GM18502 (cell line): ENCODE measurements at regions not wholly inside any gene's neighbourhood (a gene's known extent, or its start where the extent isn't known, plus 50 kb on each side); places are given as distances from the start of the nearest gene placed in this dataset.

Source experiments
- ATAC-seq: cut with Tn5 transposase; IDR thresholded peaks from one replicate; pipeline ENCODE4 v1.9.1; 2021; ENCODE audit warnings: mild to moderate bottlenecking; ENCODE audit not compliant: unreplicated experiment, poor library complexity

DNA sequence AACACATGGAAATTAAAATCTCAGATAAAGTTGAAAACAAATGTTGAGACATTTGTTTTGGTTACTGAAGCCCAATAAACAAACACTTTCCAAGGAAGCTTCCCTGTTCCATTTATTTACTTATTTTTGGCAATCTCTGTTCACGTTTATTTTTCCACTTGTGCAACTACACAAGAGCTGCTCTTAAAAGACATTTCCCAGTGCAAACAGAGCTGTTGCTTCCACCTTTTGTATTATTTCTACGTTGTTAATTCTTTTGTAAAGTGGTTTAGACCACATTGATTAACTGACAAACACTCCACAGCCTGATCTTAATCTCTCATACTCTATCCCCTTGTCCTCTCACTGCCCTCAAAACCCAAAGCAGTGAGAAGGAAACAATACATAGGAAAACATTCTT is 757.6 kb downstream of the LIG4 start:
- no peak for ATAC-seq

DNA sequence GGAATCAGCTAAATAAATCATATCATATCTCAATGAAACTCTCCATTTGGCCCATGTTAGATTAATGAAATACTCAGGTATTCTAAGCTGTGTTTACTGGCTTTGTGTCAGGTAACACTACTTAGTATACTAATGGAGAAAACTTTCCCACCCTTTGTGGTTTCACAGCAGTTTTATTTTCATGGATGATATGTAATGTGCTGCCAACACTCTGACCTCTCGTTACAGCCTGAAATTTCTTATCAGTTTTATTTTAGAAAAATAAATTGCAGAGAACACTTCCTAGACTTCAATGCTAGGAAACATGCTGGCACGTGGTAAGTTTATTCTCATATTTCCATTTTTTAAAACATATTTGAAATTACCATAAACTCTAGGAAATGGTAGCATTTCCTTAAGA is 758.9 kb downstream of the LIG4 start:
- no peak for ATAC-seq

DNA sequence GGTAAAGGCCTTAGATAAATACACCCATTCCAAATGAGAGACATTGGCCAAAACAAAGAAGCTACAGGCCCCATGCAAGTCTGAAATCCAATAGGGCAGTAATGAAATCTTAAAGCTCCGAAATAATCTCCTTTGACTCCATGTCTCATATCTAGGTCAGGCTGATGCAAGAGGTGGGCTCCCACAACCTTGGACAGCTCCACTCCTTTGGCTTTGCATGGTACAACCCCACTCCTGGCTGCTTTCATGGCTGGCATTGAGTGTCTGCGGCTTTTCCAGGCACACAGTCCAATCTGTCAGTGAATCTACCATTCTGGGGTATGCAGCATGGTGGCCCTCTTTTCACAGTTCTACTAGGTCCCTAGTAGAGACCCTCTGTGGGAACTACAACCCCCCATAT is 762.5 kb downstream of the LIG4 start:
- ATAC-seq, result no peak

DNA sequence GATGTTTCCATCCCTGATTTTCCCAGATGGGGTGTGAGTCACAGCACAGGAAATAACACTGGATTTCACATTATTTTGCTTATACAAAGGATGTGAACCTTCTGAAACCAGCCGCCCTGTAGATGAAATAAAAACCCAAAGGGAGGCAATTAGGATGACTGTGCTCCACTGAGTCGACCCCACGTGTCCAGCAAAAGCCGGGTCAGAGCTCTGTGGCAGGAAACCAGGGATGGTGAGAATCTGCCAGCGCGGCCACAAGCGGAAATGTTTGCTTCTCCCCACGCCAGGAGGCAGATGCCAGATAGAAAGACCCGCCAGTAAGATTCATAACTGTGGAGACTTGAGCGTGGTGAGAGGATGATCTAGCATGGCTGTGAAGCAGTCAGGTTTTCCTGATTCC is 764.4 kb downstream of the LIG4 start:
- no peak for ATAC-seq

DNA sequence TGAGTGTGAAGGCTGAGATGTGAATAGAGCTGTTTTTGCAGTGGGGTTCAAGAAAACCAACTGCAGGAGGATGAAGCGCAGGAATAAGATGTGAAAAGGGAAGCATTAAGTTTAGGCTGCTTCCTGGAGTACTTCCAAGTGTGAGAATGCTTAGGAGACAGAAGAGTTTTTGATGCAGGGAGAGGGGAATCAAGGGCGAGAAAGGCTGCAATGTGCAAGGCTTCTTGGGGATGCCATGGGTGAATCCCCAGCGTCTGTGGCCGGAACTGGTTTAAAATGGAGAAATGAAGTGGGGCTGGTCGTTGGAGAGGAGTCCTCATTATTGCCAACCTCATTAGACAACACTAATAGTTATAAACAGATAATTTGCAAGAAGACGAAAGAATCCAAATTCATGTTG is 764.9 kb downstream of the LIG4 start:
- ATAC-seq, result no peak

DNA sequence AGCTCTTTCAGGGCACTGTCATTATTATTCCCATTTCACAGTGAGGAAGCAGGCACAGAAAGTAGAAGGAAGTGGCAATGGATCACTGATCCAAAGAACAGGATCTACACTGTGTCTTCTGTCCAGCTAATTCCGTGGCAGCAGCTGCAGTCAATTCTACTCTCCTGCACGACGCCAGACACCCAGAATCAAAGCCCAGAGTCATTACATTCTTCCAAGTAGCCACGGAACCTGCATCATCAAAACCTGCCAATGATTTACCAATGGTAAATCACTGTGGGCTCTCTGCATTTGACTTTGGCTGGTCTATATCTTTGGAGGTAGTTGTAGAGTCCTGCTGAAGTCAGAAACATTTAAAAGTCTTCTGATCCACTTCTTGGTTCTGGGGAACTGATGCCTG is 767.7 kb downstream of the LIG4 start:
- ATAC-seq, result no peak

DNA sequence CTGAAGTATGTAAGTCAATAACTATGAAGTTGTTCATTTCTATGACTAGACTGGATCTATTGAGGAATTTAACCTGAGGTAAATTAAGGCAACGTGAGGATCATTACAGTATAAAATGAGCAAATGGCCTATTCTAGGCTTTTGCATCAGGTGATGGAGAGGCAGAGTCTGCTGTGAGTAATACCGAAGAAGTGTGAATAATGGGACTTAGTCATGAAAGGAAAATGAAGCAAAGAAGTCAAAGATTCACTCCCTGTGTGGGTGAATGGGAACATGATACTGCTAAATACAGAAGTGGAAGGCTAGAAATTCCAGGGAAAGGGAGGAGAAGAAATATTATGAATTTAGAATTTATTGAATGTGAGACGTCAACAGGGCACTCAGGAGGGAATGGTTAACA is 774.1 kb downstream of the LIG4 start:
- no peak for ATAC-seq

DNA sequence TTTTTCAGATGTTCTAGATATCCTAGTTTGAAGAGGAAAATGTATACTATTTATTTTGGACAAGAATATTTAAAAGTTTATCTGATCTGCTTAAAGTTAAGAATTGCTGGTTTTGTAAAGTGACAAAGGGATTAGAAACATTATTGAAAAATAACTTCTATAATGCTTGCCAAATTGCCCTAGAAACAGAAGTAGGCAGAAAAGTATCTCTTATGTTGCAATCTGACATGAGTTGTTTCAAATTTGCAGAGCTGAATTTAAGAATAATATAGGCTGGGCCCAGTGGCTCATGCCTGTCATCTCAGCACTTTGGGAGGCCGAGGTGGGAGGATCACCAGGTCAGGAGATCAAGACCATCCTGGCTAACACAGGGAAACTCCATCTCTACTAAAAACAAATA is 777.1 kb downstream of the LIG4 start:
- no peak for ATAC-seq

DNA sequence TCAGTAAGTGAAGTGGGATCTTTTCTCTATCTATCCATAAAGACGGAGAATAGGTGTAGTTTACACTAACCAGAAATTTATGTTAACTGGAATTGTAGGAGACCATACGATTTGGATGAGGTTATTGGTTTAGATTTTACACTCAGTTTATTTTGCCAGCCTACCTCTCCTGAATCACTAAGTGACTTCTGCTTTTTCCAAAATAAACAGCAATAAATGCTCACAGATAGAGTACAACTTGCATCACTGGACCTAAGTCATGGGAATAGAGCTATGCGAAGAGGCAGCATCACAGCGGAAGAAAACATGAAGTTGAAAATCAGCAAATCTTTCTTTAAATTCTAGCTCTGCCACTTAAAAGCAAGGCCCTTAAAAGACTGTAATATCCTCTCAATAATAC is 781.0 kb downstream of the LIG4 start:
- ATAC-seq, result no peak

DNA sequence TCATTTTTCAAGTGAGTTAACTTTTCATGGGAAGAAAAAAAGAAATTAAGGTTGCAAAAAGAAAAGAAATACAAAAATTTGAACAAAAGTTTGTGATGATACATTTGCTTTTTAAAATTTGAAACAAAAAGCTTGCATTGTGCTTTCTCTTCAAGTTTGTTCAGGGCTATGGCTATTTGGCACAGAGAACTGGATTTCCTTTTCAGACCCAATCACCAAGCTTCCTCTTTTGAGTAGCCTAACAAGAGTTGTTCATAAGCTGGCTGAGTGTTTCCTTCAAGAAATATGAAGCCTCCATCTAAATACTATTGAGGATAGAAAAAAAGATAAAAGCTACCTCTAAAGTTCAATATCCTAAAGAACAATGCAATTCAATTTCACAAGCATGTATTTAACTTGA is 787.8 kb downstream of the LIG4 start:
- no peak for ATAC-seq

DNA sequence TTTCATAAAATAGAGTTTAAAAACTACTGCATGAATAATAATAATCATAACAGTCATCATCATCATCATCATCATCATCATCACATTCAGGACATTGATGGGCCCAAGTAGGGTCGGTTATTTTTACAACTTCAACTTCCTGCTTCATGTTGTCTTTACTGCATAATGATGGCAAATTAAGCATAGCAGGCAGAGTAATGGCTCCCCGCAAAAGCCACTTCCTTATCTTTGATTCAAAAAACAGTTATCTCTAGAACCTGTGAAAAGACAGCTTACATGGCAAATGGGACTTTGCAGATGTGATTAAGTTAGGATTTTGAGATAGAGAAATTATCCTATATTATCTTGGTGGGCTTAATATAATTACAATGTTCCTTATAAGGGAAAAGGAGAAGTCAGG is 792.9 kb downstream of the LIG4 start:
- no peak for ATAC-seq

DNA sequence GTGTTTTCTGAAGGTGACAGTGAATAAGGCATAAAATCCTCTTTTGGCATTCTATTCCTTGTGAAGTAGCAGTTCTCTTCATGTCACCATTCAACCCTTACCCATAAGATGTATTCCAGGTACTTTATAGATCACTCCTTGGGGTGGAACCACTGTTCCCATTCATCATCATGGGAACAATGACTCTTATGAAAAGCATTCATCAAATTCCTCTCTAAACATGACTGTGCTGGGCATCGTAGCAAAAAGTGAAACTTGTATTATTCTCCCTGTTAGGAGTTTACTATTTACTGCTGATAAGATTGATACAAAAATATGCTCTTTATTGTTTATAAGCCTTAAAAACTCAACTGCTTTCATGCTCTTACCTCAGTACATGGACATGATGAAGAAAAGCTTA is 793.4 kb downstream of the LIG4 start:
- ATAC-seq, result no peak

DNA sequence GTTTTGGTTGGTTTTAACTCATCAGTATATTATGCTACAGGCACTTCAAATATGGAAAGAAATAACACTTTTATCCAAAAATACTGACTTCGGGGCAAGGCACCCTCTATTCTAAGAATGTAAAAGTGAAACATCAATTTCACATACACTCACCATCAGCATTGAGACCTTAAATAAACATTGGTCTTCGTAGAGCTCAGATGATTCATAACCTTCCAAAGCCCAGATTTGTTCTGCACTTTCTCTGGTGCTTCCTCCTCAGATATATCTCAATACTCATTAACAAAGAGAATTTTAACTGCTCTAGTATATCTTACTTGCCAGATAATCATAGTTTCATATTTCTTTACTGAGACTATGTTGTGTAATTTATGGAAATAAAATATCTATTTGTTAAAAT is 794.3 kb downstream of the LIG4 start:
- ATAC-seq, result no peak

DNA sequence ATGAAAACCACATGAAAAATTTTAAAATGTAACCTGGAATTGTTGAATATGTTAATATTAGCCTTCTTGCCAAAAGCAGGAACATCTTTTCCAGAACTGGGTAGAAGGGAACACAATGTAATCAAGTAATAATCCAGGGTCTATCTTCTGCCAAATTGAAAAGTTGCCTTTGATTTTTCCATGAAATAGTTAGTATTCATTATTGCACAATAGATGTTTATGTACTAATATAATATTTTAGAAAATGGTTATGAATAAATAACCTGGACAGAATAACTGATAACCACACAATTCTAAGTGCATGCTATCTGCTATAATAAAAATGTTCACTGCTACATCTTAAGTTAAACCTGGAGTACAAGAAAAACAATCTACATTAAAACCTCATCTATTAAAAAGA is 802.3 kb downstream of the LIG4 start:
- no peak for ATAC-seq

DNA sequence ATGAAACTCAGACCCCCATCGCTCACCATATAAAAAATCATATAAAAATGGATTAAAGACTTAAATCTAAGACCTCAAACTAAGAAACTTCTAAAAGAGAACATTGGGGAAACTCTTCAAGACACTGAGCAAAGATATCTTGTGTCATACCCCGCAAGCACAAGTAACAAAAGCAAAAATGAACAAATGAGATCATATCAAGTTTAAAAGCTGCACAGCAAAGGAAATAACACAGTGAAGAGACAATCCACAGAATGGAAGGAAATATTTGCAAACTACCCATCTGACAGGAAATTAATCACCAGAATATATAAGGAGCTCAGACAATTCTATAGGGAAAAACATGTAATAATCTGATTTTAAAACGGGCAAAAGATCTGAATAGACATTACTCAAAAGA is 808.3 kb downstream of the LIG4 start:
- no peak for ATAC-seq

DNA sequence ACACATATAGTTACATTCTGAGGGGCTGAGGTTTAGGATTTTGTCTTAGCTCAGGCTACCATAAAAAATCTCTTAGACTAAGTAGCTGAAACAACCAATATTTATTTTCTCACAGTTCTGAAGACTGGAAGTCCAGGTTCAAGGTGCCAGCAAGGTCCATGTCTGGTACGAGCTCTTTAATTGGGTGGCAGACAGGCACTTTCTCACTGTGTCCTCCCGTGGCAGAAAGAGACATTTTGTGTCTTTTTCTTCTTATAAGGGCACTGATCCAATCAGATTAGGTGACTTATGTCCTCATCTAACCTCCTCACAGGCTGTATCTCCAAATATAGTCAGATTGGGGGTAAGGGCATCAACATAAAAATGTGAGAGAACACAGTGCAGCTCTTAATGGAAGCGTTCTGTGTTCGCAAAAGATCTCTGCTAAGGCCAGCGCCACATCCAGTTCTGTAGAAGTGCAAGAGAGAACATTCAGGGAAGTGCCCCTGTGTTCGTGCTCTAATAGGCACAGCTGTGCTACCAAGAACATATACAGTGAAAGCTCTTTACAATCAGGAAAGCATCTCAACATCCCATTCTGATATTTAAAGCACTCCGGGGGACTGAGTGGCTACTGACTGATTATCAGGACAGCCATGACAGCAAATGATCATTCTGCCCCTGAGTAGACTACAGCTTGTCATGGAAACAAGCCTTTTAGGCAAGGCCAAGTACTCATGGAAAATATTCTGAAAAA is 819.2 kb downstream of the LIG4 start:
- no peak for ATAC-seq

DNA sequence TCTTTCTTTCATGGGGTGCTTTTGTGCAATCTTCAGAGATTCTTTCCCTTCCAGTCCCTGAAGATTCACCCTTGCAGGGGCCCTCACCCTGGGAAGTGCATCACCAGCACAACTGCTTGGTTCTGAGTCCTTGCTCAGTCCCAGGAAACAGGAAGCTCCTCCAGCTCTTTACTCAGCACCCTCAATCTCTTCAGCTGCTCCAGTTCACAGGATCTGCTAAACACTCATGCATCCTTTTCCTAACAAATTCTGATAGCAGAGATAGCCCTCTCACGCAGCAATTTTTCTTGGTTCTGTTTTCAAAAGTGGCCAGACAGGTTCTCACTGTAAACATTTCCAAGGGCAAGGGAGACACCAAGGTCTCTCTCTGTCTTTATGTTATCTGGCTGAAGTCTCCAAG is 823.1 kb downstream of the LIG4 start:
- no peak for ATAC-seq

DNA sequence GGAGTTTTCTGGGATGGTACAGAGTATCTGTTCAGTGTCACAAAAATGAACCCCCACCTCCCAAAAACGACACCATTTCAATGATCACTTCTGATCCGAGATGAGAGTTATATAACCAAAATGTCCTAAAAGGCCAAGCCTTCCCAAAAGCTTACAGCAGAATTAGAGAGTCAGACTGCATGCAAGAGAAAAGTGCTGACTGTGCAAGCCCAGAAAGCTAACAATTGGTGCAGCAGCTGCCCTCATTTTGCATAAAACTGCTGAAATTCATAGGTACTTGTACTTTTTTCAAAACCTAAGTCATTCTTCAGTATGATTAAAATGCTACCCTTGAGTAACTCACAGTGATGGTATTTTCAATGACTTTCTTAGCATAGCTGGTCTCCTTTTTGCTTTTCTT is 819.6 kb upstream of the ARGLU1 start:
- ATAC-seq, result no peak

DNA sequence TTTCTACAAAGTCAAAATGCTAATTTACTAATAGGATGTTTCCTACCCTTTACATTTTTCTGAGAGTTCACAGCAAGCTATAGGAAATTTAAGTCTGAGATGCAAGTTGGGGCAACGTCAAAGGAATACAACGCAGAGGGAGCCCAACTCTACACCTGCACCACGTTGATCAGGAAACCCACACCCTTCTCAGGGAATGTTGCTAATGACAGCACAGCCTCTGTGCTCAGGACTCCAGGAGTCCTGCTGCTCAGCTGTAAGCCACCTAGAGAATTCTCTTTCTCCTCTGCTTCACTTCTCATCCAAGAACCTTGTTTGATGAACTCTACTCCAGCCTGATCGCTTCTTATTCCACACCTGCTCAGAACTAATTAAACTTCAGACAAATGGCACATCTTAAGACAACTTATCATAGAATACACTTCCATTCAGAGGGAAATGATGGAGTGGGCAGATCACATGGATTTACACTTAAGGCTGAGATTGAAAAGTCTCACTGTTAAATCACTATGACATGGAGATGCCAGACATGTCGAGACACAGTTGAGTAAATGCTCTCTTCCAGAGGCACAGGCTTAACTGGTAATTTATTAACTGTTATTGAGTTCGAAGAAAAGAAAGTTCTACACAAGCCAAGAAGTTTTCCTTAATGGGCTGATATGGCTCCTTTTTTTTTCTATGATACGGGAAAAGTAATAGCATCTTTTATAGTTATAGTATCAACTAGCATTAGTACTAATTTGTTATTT is 811.6 kb upstream of the ARGLU1 start:
- no peak for ATAC-seq

DNA sequence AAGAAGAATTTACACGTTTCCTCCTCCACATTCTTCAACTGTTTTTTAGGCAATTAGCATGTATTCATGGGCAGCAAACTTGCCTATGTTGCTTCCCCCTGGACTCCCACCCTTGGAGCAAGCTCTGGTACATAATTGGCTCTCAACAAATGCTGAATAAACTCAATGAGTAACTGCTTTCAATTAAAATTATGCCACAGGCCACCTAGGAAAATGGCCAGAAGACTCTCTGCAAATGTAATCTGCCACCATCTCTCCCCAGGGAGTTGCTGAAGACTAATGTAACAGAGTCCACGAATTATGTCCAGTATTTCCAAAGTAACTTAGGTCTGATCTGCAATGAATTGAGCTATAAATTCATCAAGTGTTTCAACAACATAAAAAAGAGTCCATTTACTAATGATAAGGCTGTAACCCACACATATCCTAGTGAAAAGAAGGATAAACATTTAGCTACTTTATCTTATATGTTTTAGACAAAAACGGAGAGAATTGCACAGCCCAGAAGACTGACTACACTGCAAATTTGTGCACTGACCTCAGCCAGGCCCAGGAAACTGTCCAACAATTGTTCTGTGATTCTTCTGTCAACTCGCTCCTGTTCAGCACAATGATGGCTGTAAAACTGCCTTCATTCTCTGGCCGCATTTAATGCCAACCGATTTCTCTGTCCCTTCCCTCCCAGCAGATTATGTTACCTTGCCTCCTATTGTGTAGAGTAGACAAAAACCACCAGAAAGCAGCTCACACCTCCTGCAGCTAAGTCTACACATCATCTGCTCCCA is 808.6 kb upstream of the ARGLU1 start:
- ATAC-seq, result no peak

DNA sequence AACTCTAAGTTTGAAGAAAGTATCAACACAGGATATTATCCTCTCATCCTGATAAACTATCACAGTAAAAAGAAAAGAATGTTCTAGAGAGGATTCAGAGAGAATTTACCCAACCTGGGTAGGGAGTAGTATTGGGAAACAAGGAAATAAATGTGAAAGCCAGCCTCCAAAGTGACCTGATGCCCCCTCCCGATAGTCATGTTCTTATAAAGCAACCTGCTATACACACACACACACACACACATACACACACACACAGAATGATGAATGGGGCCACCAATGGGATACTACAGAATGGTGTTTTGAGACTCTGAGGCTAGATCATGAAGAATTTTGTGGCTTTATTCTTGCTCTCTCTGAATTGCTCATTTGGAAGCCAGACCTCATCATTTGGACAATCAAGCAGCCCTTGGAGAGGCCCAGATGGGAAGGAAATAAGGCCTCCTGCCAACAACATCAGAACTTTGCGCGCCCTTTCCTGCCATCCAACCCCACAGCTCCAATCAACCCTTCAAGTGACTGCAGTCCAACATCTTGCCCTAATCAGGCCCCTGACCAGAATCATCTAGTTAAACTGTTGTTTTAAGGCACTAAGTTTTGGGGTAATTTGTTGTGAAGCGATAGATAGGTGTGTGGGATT is 807.9 kb upstream of the ARGLU1 start:
- no peak for ATAC-seq
